ENCODE measurements at regions not wholly inside any gene's neighbourhood (a gene's known extent, or its start where the extent isn't known, plus 50 kb on each side); places are given as distances from the start of the nearest gene placed in this dataset.

DNA sequence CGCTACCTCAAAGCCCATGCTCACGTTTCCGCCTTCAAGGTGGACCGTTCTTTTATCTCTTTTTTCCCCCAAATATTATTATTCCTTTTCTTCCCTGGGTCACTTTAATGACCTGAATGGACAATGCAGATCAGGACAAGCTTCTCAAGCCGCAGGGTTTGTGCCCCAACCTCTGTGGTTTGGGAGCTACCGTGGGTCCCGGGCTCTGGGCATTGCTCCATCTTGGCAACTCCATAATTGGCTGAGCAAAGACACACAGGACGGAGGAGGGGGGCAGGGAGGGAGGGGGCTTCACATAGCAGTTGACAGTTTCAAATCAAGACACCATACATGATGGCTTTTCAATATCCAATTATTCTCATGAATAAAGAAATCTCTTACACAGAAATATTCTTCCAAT lies 308.1 kb upstream of the FZD8 start:
- Histone ChIP-seq H3K79me2 (ENCODE audit: insufficient read depth, low read length) (no peaks in the 10 kb centered on the region), H3K36me3 (ENCODE audit: insufficient read depth, low read length) (no peaks in the 10 kb centered on the region), H3F3A (ENCODE audit: low read depth) (no peaks in the 10 kb centered on the region), H3K9me3 (ENCODE audit: insufficient read depth, low read depth, low read length) (no peaks in the 10 kb centered on the region), H3K9me2 (replicated peaks; ENCODE audit: low read depth, low read length) (no peaks in the 10 kb centered on the region), H3K27me3 (ENCODE audit: insufficient read depth, low read length, poor library complexity, severe bottlenecking) (no peaks in the 10 kb centered on the region), H3K4me3 (ENCODE audit: low read length, poor library complexity, severe bottlenecking) (no peak overlapping the region), H2AFZ (ENCODE audit: low read length) (no peak overlapping the region), H3K4me2 (ENCODE audit: low read depth, low read length, poor library complexity, severe bottlenecking) (no peak overlapping the region), H3K9ac (ENCODE audit: low read depth, low read length, poor library complexity, severe bottlenecking) (no peak overlapping the region), H4K20me1 (ENCODE audit: insufficient read depth, low read length, poor library complexity, severe bottlenecking) (no peaks in the 10 kb centered on the region), H3K4me1 (ENCODE audit: insufficient read depth, low read length, poor library complexity, severe bottlenecking) (no peaks in the 10 kb centered on the region)
- TF ChIP-seq, protein P1, sequence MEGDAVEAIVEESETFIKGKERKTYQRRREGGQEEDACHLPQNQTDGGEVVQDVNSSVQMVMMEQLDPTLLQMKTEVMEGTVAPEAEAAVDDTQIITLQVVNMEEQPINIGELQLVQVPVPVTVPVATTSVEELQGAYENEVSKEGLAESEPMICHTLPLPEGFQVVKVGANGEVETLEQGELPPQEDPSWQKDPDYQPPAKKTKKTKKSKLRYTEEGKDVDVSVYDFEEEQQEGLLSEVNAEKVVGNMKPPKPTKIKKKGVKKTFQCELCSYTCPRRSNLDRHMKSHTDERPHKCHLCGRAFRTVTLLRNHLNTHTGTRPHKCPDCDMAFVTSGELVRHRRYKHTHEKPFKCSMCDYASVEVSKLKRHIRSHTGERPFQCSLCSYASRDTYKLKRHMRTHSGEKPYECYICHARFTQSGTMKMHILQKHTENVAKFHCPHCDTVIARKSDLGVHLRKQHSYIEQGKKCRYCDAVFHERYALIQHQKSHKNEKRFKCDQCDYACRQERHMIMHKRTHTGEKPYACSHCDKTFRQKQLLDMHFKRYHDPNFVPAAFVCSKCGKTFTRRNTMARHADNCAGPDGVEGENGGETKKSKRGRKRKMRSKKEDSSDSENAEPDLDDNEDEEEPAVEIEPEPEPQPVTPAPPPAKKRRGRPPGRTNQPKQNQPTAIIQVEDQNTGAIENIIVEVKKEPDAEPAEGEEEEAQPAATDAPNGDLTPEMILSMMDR (conservative IDR thresholded peaks at IDR 0.05; ENCODE audit: low read length) = no peak
- no peak for TF ChIP-seq EZH2phosphoT487 (IDR thresholded peaks at IDR 0.05; ENCODE audit: borderline replicate concordance)

DNA sequence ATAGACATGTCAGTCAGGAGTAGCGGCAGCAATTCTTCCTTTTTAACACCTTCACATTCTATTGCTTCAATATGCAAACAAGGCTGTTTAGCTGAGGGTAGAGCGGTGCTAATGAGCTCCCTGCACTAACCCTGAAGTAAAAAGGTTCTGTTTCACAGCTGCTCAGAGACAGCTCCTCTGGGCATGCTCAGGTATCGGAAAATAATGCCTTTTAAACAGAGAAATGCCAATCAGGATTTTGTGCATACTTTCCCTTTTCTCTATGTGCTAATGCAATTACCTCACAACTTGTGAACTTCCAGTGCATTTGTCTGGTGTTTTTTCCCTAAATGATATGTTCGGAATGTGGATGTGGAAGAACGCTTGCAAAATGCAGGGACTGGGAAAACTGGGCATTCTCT lies 307.7 kb upstream of the FZD8 start:
- Histone ChIP-seq H3K9me3 (ENCODE audit: insufficient read depth, low read depth, low read length) (no peaks in the 10 kb centered on the region; the same call in 1 of the 2 replicates), H3K4me1 (ENCODE audit: insufficient read depth, low read length, poor library complexity, severe bottlenecking) (no peaks in the 10 kb centered on the region), H3K4me3 (ENCODE audit: low read length, poor library complexity, severe bottlenecking) (no peak overlapping the region), H3K79me2 (ENCODE audit: insufficient read depth, low read length) (no peaks in the 10 kb centered on the region), H3K36me3 (ENCODE audit: insufficient read depth, low read length) (no peaks in the 10 kb centered on the region), H3K27me3 (ENCODE audit: insufficient read depth, low read length, poor library complexity, severe bottlenecking) (no peaks in the 10 kb centered on the region), H3F3A (ENCODE audit: low read depth) (no peaks in the 10 kb centered on the region), H2AFZ (ENCODE audit: low read length) (no peak overlapping the region), H3K9me2 (replicated peaks; ENCODE audit: low read depth, low read length) (no peaks in the 10 kb centered on the region), H3K9ac (ENCODE audit: low read depth, low read length, poor library complexity, severe bottlenecking) (no peak overlapping the region), H3K4me2 (ENCODE audit: low read depth, low read length, poor library complexity, severe bottlenecking) (no peak overlapping the region), H4K20me1 (ENCODE audit: insufficient read depth, low read length, poor library complexity, severe bottlenecking) (no peaks in the 10 kb centered on the region)
- TF ChIP-seq, protein P1 (conservative IDR thresholded peaks at IDR 0.05; ENCODE audit: low read length) = no peak
- no peak for TF ChIP-seq EZH2phosphoT487 (IDR thresholded peaks at IDR 0.05; ENCODE audit: borderline replicate concordance)

DNA sequence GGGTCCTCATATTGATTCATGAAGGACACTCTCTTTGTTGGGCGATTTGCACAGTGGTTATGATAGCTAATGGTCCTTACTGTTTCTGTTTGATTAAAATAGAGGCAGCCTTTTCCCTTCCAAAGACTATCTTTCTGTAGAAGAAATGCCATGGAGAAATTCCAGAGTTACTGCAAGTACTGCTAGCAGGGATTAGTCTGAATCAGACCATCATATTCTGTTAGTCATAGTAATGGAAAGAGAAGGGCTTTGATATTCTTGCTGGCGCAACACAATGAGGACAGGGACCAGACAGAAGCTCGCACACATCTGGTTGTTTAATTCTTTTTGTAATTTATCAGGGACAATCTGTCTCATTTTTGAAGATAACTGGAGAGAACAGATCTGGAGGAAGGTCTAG lies 304.5 kb upstream of the FZD8 start:
- no peak overlapping the region for H2AFZ ChIP-seq (ENCODE audit: low read length)
- TF ChIP-seq, protein P1 (conservative IDR thresholded peaks at IDR 0.05; ENCODE audit: low read length) = no peak
- no peak for TF ChIP-seq EZH2phosphoT487 (IDR thresholded peaks at IDR 0.05; ENCODE audit: borderline replicate concordance)
- H3K27me3 ChIP-seq (ENCODE audit: insufficient read depth, low read length, poor library complexity, severe bottlenecking) = no peaks in the 10 kb centered on the region
- H3F3A ChIP-seq (ENCODE audit: low read depth) = no peaks in the 10 kb centered on the region
- H3K9me3 ChIP-seq (ENCODE audit: insufficient read depth, low read depth, low read length) = no peaks in the 10 kb centered on the region; the same call in 1 of the 2 replicates
- no peaks in the 10 kb centered on the region for H3K36me3 ChIP-seq (ENCODE audit: insufficient read depth, low read length)
- H4K20me1 ChIP-seq (ENCODE audit: insufficient read depth, low read length, poor library complexity, severe bottlenecking) = no peaks in the 10 kb centered on the region
- no peaks in the 10 kb centered on the region for H3K4me1 ChIP-seq (ENCODE audit: insufficient read depth, low read length, poor library complexity, severe bottlenecking)
- H3K9me2 ChIP-seq (replicated peaks; ENCODE audit: low read depth, low read length) = no peaks in the 10 kb centered on the region
- H3K79me2 ChIP-seq (ENCODE audit: insufficient read depth, low read length) = no peaks in the 10 kb centered on the region
- no peak overlapping the region for H3K9ac ChIP-seq (ENCODE audit: low read depth, low read length, poor library complexity, severe bottlenecking)
- no peak overlapping the region for H3K4me3 ChIP-seq (ENCODE audit: low read length, poor library complexity, severe bottlenecking)
- no peak overlapping the region for H3K4me2 ChIP-seq (ENCODE audit: low read depth, low read length, poor library complexity, severe bottlenecking)

Measured in Loucy (cell line).